Mammary epithelial cell (primary cell): ENCODE measurements at regions not wholly inside any gene's neighbourhood (a gene's known extent, or its start where the extent isn't known, plus 50 kb on each side); places are given as distances from the start of the nearest gene placed in this dataset.

ENCODE experiments used
- CTCF ChIP-seq, 2 donors: IDR thresholded peaks in 1 of 2; conservative IDR thresholded peaks in 1 of 2; 2 replicates each; pipeline ENCODE4 v1.5.1; 2011 to 2012; ENCODE audit warnings: inconsistent platforms in 2 of 2, low read length in 2 of 2, mild to moderate bottlenecking in 2 of 2, control low read depth in 1 of 2, low read depth in 1 of 2; ENCODE audit not compliant: insufficient read depth in 1 of 2; ENCODE audit errors: extremely low read depth in 1 of 2
- EZH2 ChIP-seq: IDR thresholded peaks from 2 replicates; pipeline ENCODE4 v1.6.1; 2012; ENCODE audit warnings: low read length, inconsistent platforms, borderline replicate concordance

- TF ChIP-seq CTCF (conservative IDR thresholded peaks at IDR 0.05 in 1 of 2, IDR thresholded peaks at IDR 0.05 in 1 of 2; ENCODE audit: extremely low read depth in 1 of 2, insufficient read depth in 1 of 2, low read depth in 1 of 2, low read length in 2 of 2): no peak
- no peak for TF ChIP-seq EZH2
These were observed 1973.6 kb upstream of the AGA start for GRCh38 chr4:179415847-179416223.
